ENCODE measurements at regions not wholly inside any gene's neighbourhood (a gene's known extent, or its start where the extent isn't known, plus 50 kb on each side); places are given as distances from the start of the nearest gene placed in this dataset.

- intact Hi-C loops (cut with DNase I): no loop called here
- H3K27ac ChIP-seq: no peak overlapping the region
- no peak for ATAC-seq
- no peak overlapping the region for H3K4me3 ChIP-seq
- TF ChIP-seq CTCF (IDR thresholded peaks at IDR 0.05): no peak
- no peaks in the 10 kb centered on the region for H3K4me1 ChIP-seq
- DNase-seq: no peak
- no peaks in the 10 kb centered on the region for H3K36me3 ChIP-seq (ENCODE audit: insufficient read depth in 1 of 2, low read depth in 1 of 2)
- H3K9me3 ChIP-seq: no peaks in the 10 kb centered on the region
- H3K27me3 ChIP-seq (ENCODE audit: insufficient read depth in 3 of 3, low read length in 2 of 3): no peaks in the 10 kb centered on the region
- 81 to 87% (median 84%) methylated on average over 8 of the region's 8 CpGs for WGBS, 3 donors
These were observed 108.5 kb upstream of the NCK2 start for GRCh38 chr2:105636109-105636740.

GRCh38 chr2:105635564-105635963, 109.1 kb upstream of the NCK2 start:
- ATAC-seq (no peak), DNase-seq (no peak)
- intact Hi-C loops (cut with DNase I): no loop called here

GRCh38 chr2:105634198-105634597, 110.5 kb upstream of the NCK2 start:
- no peaks in the 10 kb centered on the region for H3K4me1 ChIP-seq
- H3K9me3 ChIP-seq: no peaks in the 10 kb centered on the region
- H3K36me3 ChIP-seq (ENCODE audit: insufficient read depth in 1 of 2, low read depth in 1 of 2): no peaks in the 10 kb centered on the region
- no peak overlapping the region for H3K4me3 ChIP-seq
- TF ChIP-seq CTCF (IDR thresholded peaks at IDR 0.05): no peak
- H3K27ac ChIP-seq: no peak overlapping the region
- WGBS, 3 donors: 32 to 64% (median 43%) methylated on average over 7 of the region's 7 CpGs
- no peaks in the 10 kb centered on the region for H3K27me3 ChIP-seq (ENCODE audit: insufficient read depth in 3 of 3, low read length in 2 of 3)
- intact Hi-C loops (cut with DNase I): no loop called here
- DNase-seq (no peak), ATAC-seq (no peak)

More at GRCh38 chr2:105635564-105635963, 109.1 kb upstream of the NCK2 start:
- Histone ChIP-seq H3K4me1 (no peaks in the 10 kb centered on the region), H3K27ac (no peak overlapping the region), H3K27me3 (ENCODE audit: insufficient read depth in 3 of 3, low read length in 2 of 3) (no peaks in the 10 kb centered on the region), H3K4me3 (no peak overlapping the region), H3K9me3 (no peaks in the 10 kb centered on the region), H3K36me3 (ENCODE audit: insufficient read depth in 1 of 2, low read depth in 1 of 2) (no peaks in the 10 kb centered on the region)
- TF ChIP-seq CTCF (IDR thresholded peaks at IDR 0.05): no peak
- 57 to 67% (median 62%) methylated on average over 7 of the region's 7 CpGs for WGBS, 3 donors

- WGBS, 3 donors: 94 to 100% (median 97%) methylated on average over 1 of the region's 1 CpG
- ATAC-seq: no peak
- intact Hi-C loops (cut with DNase I): no loop called here
- no peak for TF ChIP-seq CTCF (IDR thresholded peaks at IDR 0.05)
- H3K9me3 ChIP-seq: no peaks in the 10 kb centered on the region
- peaks cover 0 to 3% (median 0%) of the 10 kb centered on the region in 3 donors for H3K27me3 ChIP-seq (ENCODE audit: insufficient read depth in 3 of 3, low read length in 2 of 3)
- H3K27ac ChIP-seq: no peak overlapping the region
- H3K4me1 ChIP-seq: no peaks in the 10 kb centered on the region
- H3K36me3 ChIP-seq (ENCODE audit: insufficient read depth in 1 of 2, low read depth in 1 of 2): no peaks in the 10 kb centered on the region
- no peak for DNase-seq
- H3K4me3 ChIP-seq: no peak overlapping the region
These were observed 112.8 kb upstream of the NCK2 start for GRCh38 chr2:105631922-105632321.

GRCh38 chr2:105631011-105631410, 113.7 kb upstream of the NCK2 start:
- no peak overlapping the region for H3K4me3 ChIP-seq
- no peak for TF ChIP-seq CTCF (IDR thresholded peaks at IDR 0.05)
- H3K27me3 ChIP-seq (ENCODE audit: insufficient read depth in 3 of 3, low read length in 2 of 3): peaks cover 0 to 3% (median 0%) of the 10 kb centered on the region in 3 donors
- ATAC-seq (no peak), DNase-seq (no peak)
- H3K4me1 ChIP-seq: no peaks in the 10 kb centered on the region
- no peaks in the 10 kb centered on the region for H3K36me3 ChIP-seq (ENCODE audit: insufficient read depth in 1 of 2, low read depth in 1 of 2)
- WGBS, 3 donors: 77 to 87% (median 83%) methylated on average over 9 of the region's 9 CpGs
- intact Hi-C loops (cut with DNase I): no loop called here
- no peaks in the 10 kb centered on the region for H3K9me3 ChIP-seq
- no peak overlapping the region for H3K27ac ChIP-seq
